ENCODE measurements at regions not wholly inside any gene's neighbourhood (a gene's known extent, or its start where the extent isn't known, plus 50 kb on each side); places are given as distances from the start of the nearest gene placed in this dataset.

GRCh38 chr6:10051283-10051682, 363.6 kb downstream of the TFAP2A start:
- FAIRE-seq: no peak
- no TSS peak for BruUV-seq (replicated peaks)

More at GRCh38 chr6:10051283-10051682, 363.6 kb downstream of the TFAP2A start:
- Histone ChIP-seq H3K36me3 (ENCODE audit: control insufficient read depth in 2 of 2, extremely low read depth in 1 of 2, insufficient read depth in 2 of 2, low read length in 2 of 2) (no peaks in the 10 kb centered on the region), H3K4me1 (ENCODE audit: control insufficient read depth, extremely low read depth, insufficient read depth, low read length) (no peaks in the 10 kb centered on the region), H4K20me1 (replicated peaks; ENCODE audit: control insufficient read depth, extremely low read depth, insufficient read depth, low read length) (no peaks in the 10 kb centered on the region), H3K9me3 (replicated peaks; ENCODE audit: control insufficient read depth, insufficient read depth, low read length) (no peaks in the 10 kb centered on the region), H3K9me1 (replicated peaks; ENCODE audit: control insufficient read depth, extremely low read depth, insufficient read depth, low read length) (no peaks in the 10 kb centered on the region), H3K4me3 (replicated peaks in 1 of 3; ENCODE audit: insufficient read depth in 1 of 3, low read depth in 1 of 3, low read length in 3 of 3) (no peak overlapping the region), H2AFZ (ENCODE audit: low read depth, low read length) (no peak overlapping the region), H3K27ac (ENCODE audit: insufficient read depth, low read depth, low read length) (no peak overlapping the region), H3K79me2 (ENCODE audit: control insufficient read depth, insufficient read depth, low read length) (no peaks in the 10 kb centered on the region), H3K27me3 (ENCODE audit: control insufficient read depth in 2 of 2, insufficient read depth in 2 of 2, low read length in 2 of 2) (no peaks in the 10 kb centered on the region), H3K4me2 (ENCODE audit: insufficient read depth, low read length) (no peak overlapping the region), H3K9ac (replicated peaks; ENCODE audit: extremely low read depth, insufficient read depth, low read length) (no peak overlapping the region)
- dilution Hi-C loops (cut with MboI; ENCODE audit: extremely low pct_ligation_motif_present, low sequenced_read_pairs) (no loop called here), intact Hi-C loops (cut with micrococcal nuclease) (no loop called here)
- TF ChIP-seq JUN (IDR thresholded peaks at IDR 0.05; ENCODE audit: borderline replicate concordance, insufficient read depth, insufficient read length, low read depth) (no peak), EZH2 (IDR thresholded peaks at IDR 0.05; ENCODE audit: borderline replicate concordance, low read depth, low read length, severe bottlenecking) (no peak), GATA2 (IDR thresholded peaks at IDR 0.05; ENCODE audit: insufficient read depth, insufficient read length, low read depth, low read length) (no peak), POLR2A (IDR thresholded peaks at IDR 0.05; ENCODE audit: low read depth, low read length) (no peak), POLR2AphosphoS5 (IDR thresholded peaks at IDR 0.05; ENCODE audit: insufficient read depth, low read depth, low read length) (no peak), MYC (IDR thresholded peaks at IDR 0.05; ENCODE audit: low read depth, low read length) (no peak)
- TF ChIP-seq, protein P1, sequence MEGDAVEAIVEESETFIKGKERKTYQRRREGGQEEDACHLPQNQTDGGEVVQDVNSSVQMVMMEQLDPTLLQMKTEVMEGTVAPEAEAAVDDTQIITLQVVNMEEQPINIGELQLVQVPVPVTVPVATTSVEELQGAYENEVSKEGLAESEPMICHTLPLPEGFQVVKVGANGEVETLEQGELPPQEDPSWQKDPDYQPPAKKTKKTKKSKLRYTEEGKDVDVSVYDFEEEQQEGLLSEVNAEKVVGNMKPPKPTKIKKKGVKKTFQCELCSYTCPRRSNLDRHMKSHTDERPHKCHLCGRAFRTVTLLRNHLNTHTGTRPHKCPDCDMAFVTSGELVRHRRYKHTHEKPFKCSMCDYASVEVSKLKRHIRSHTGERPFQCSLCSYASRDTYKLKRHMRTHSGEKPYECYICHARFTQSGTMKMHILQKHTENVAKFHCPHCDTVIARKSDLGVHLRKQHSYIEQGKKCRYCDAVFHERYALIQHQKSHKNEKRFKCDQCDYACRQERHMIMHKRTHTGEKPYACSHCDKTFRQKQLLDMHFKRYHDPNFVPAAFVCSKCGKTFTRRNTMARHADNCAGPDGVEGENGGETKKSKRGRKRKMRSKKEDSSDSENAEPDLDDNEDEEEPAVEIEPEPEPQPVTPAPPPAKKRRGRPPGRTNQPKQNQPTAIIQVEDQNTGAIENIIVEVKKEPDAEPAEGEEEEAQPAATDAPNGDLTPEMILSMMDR (IDR thresholded peaks at IDR 0.05; ENCODE audit: extremely low read depth in 1 of 2, insufficient read depth in 1 of 2, low read depth in 1 of 2, low read length in 2 of 2): no peak
- ChIA-PET POLR2A (no interaction called here), CTCF (interaction anchor here (1.1 kb wide), 1 partner anchor 15 kb away, joined by 3 read pairs; no protein-coding TSS in a partner anchor)
- no peak for DNase-seq (ENCODE audit: low read depth, low spot score)
